Endodermal cell (in vitro differentiated cells): ENCODE measurements at regions not wholly inside any gene's neighbourhood (a gene's known extent, or its start where the extent isn't known, plus 50 kb on each side); places are given as distances from the start of the nearest gene placed in this dataset.

Experiments
- DNase-seq: peaks from one replicate; pipeline ENCODE4 v3.0.0-alpha.2; 2017
- H3K27ac ChIP-seq: 2 replicates; pipeline ENCODE4 v1.5.1; 2013; ENCODE audit warnings: mild to moderate bottlenecking, low read depth, low read length, moderate library complexity
- H3K27me3 ChIP-seq: 2 replicates; pipeline ENCODE4 v1.6.1; 2013; ENCODE audit warnings: mild to moderate bottlenecking, low read length, moderate library complexity; ENCODE audit not compliant: insufficient read depth, control insufficient read depth, poor library complexity, severe bottlenecking
- H3K36me3 ChIP-seq: 2 replicates; pipeline ENCODE4 v1.7.0; 2013; ENCODE audit warnings: mild to moderate bottlenecking, low read length, moderate library complexity; ENCODE audit not compliant: control insufficient read depth, insufficient read depth
- H3K4me1 ChIP-seq: one replicate; pipeline ENCODE4 v1.7.0; 2013; ENCODE audit warnings: low read length; ENCODE audit not compliant: control insufficient read depth, insufficient read depth
- H3K4me3 ChIP-seq: 2 replicates; pipeline ENCODE4 v1.5.1; 2013; ENCODE audit warnings: mild to moderate bottlenecking, low read length, moderate library complexity
- H3K9ac ChIP-seq: 2 replicates; pipeline ENCODE4 v1.6.1; 2013; ENCODE audit warnings: mild to moderate bottlenecking, low read length, moderate library complexity; ENCODE audit not compliant: poor library complexity, severe bottlenecking; ENCODE audit errors: extremely low read depth
- H3K9me3 ChIP-seq: 2 replicates; pipeline ENCODE4 v1.6.1; 2013; ENCODE audit warnings: mild to moderate bottlenecking, low read length, moderate library complexity; ENCODE audit not compliant: control insufficient read depth
- H3K27ac Mint-ChIP-seq: 2 replicates; pipeline ENCODE4 v1.8.0; 2020; ENCODE audit warnings: mixed read lengths
- H3K27me3 Mint-ChIP-seq: 2 replicates; pipeline ENCODE4 v1.8.0; 2021; ENCODE audit warnings: mild to moderate bottlenecking, mixed read lengths; ENCODE audit not compliant: insufficient read depth
- H3K36me3 Mint-ChIP-seq: 2 replicates; pipeline ENCODE4 v1.8.0; 2020; ENCODE audit warnings: low read depth, mixed read lengths
- H3K4me1 Mint-ChIP-seq: 2 replicates; pipeline ENCODE4 v1.8.0; 2020; ENCODE audit warnings: mixed read lengths
- H3K4me3 Mint-ChIP-seq: 2 replicates; pipeline ENCODE4 v1.8.0; 2020; ENCODE audit warnings: mild to moderate bottlenecking, moderate library complexity, mixed read lengths
- H3K9me3 Mint-ChIP-seq: 2 replicates; pipeline ENCODE4 v1.8.0; 2020; ENCODE audit warnings: mild to moderate bottlenecking, mixed read lengths
- WGBS, 2 experiments: methylation state at CpG; one replicate each; pipeline versions ENCODE4 v1.1.5 to v1.1.7; 2013; ENCODE audit warnings: missing lambda C conversion rate in 2 of 2, mixed read lengths in 1 of 2; ENCODE audit not compliant: insufficient coverage in 1 of 2, insufficient read length in 1 of 2; 5-methylcytosine and 5-hydroxymethylcytosine counted together
- TF ChIP-seq, protein P1 (sequence below): fragments of 200-600 bp; sonication (generic); conservative IDR thresholded peaks from 2 replicates; pipeline ENCODE4 v1.5.0; 2021; ENCODE audit warnings: antibody characterized with exemption, mild to moderate bottlenecking

- H3K27ac ChIP-seq = no peak overlapping the region
- 43 to 80% methylated on average over 1 to 3 of the region's 3 CpGs for WGBS, 2 experiments
- Mint-ChIP-seq H3K27me3 (peaks cover 11% of the 10 kb centered on the region), H3K36me3 (no peaks in the 10 kb centered on the region), H3K4me3 (no peak overlapping the region), H3K4me1 (peaks cover 38% of the 10 kb centered on the region), H3K9me3 (no peaks in the 10 kb centered on the region), H3K27ac (no peak overlapping the region)
- H3K9me3 ChIP-seq = no peaks in the 10 kb centered on the region
- H3K4me1 ChIP-seq = peaks cover 12% of the 10 kb centered on the region
- TF ChIP-seq, protein P1, sequence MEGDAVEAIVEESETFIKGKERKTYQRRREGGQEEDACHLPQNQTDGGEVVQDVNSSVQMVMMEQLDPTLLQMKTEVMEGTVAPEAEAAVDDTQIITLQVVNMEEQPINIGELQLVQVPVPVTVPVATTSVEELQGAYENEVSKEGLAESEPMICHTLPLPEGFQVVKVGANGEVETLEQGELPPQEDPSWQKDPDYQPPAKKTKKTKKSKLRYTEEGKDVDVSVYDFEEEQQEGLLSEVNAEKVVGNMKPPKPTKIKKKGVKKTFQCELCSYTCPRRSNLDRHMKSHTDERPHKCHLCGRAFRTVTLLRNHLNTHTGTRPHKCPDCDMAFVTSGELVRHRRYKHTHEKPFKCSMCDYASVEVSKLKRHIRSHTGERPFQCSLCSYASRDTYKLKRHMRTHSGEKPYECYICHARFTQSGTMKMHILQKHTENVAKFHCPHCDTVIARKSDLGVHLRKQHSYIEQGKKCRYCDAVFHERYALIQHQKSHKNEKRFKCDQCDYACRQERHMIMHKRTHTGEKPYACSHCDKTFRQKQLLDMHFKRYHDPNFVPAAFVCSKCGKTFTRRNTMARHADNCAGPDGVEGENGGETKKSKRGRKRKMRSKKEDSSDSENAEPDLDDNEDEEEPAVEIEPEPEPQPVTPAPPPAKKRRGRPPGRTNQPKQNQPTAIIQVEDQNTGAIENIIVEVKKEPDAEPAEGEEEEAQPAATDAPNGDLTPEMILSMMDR = no peak
- DNase-seq = no peak
- no peaks in the 10 kb centered on the region for H3K27me3 ChIP-seq
- H3K9ac ChIP-seq = no peak overlapping the region
- H3K36me3 ChIP-seq = no peaks in the 10 kb centered on the region
- H3K4me3 ChIP-seq = no peak overlapping the region
Observed at GRCh38 chr15:96774216-96774615, 443.7 kb downstream of the NR2F2 start.

DNA sequence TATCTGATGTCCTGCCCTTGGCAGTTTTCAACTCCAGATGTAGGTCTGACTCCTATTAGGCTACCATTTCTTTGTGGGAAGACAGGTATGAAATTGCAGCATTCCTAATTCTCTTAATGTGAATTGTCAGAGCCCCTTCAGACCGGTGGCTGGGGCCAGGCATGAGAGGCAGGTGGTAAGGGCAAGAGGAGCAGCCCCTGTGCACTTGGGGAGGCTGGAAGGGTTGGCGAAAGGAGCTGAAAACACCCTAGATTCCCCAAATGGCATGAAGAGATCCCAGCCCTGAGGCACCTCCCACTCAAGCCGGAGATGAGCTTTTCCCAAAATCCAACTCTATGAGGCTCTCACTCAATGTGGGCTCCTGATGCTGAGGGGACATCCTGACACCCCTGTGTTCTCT is 453.2 kb downstream of the NR2F2 start:
- H3K4me3 ChIP-seq = no peak overlapping the region
- H3K27ac ChIP-seq = no peak overlapping the region
- H3K27me3 ChIP-seq = no peaks in the 10 kb centered on the region
- H3K27ac Mint-ChIP-seq = no peak overlapping the region
- no peak for DNase-seq
- H3K36me3 ChIP-seq = no peaks in the 10 kb centered on the region
- peaks cover 2% of the 10 kb centered on the region for H3K27me3 Mint-ChIP-seq
- H3K4me1 Mint-ChIP-seq = peaks cover 2% of the 10 kb centered on the region
- H3K9ac ChIP-seq = no peak overlapping the region
- no peaks in the 10 kb centered on the region for H3K9me3 Mint-ChIP-seq
- no peaks in the 10 kb centered on the region for H3K9me3 ChIP-seq
- no peaks in the 10 kb centered on the region for H3K4me1 ChIP-seq
- 91% methylated on average over 3 of the region's 3 CpGs; no CpG with 5 or more reads in 1 of the 2 experiments for WGBS, 2 experiments
- no peaks in the 10 kb centered on the region for H3K36me3 Mint-ChIP-seq
- TF ChIP-seq, protein P1 = no peak
- no peak overlapping the region for H3K4me3 Mint-ChIP-seq

DNA sequence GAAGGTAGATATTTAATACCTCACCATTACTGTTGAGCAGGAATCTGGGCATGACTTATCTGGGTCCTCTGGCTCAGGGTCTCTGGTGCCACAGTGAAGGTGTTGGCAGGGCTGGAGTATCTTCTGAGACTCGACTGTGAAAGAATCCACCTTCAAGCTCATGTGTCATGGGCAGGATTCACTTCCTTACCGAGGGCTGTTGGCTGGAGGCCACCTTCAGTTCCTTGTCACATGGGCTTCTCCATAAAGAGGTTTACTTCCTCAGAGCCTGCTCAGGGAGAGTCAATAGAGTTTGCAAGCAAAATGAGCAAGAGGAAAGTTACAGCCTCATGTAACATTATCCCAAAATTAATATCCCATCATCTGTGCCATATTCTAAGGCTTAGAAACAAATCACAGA is 459.5 kb downstream of the NR2F2 start:
- no peak overlapping the region for H3K4me3 Mint-ChIP-seq
- no peaks in the 10 kb centered on the region for H3K9me3 Mint-ChIP-seq
- Histone ChIP-seq H3K4me1 (no peaks in the 10 kb centered on the region), H3K27ac (no peak overlapping the region), H3K36me3 (no peaks in the 10 kb centered on the region), H3K9me3 (no peaks in the 10 kb centered on the region), H3K9ac (no peak overlapping the region), H3K27me3 (no peaks in the 10 kb centered on the region), H3K4me3 (no peak overlapping the region)
- 91 to 93% methylated on average over 2 of the region's 2 CpGs for WGBS, 2 experiments
- H3K27me3 Mint-ChIP-seq = no peaks in the 10 kb centered on the region
- H3K27ac Mint-ChIP-seq = no peak overlapping the region
- no peaks in the 10 kb centered on the region for H3K4me1 Mint-ChIP-seq
- TF ChIP-seq, protein P1 = no peak
- no peaks in the 10 kb centered on the region for H3K36me3 Mint-ChIP-seq
- DNase-seq = no peak
